ENCODE measurements at regions not wholly inside any gene's neighbourhood (a gene's known extent, or its start where the extent isn't known, plus 50 kb on each side); places are given as distances from the start of the nearest gene placed in this dataset.

DNA sequence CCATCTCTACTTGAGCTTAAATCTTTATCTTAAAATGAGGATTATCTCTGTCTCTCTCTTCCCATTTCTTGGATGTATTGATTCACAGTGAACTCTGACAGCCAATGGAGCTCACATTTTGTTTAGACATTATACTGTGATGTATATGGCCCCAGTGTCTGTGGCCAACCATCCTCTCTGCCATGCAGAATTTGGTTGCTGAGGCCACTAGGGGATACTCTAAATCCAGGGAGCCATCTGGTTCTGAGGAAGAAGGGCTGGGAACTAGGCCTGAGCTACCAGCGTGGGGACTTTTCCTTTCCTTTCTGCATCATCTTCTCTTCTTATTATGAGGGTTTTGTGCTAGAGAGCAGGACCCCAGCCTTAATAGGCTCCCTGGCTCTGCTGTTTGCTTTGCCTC, 59.1 kb upstream of the RIPOR2 start:
- no peak overlapping the region for H3K27ac Mint-ChIP-seq (ENCODE audit: unreplicated experiment)
- H3K36me3 Mint-ChIP-seq (ENCODE audit: low read depth) = peaks cover 8% of the 10 kb centered on the region
- no peaks in the 10 kb centered on the region for H3K27me3 Mint-ChIP-seq (ENCODE audit: low read depth)
- TF ChIP-seq, protein P1, sequence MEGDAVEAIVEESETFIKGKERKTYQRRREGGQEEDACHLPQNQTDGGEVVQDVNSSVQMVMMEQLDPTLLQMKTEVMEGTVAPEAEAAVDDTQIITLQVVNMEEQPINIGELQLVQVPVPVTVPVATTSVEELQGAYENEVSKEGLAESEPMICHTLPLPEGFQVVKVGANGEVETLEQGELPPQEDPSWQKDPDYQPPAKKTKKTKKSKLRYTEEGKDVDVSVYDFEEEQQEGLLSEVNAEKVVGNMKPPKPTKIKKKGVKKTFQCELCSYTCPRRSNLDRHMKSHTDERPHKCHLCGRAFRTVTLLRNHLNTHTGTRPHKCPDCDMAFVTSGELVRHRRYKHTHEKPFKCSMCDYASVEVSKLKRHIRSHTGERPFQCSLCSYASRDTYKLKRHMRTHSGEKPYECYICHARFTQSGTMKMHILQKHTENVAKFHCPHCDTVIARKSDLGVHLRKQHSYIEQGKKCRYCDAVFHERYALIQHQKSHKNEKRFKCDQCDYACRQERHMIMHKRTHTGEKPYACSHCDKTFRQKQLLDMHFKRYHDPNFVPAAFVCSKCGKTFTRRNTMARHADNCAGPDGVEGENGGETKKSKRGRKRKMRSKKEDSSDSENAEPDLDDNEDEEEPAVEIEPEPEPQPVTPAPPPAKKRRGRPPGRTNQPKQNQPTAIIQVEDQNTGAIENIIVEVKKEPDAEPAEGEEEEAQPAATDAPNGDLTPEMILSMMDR (conservative IDR thresholded peaks at IDR 0.05) = no peak
- DNase-seq (ENCODE audit: low read depth, low spot score) = no peak
- H3K4me3 Mint-ChIP-seq = no peak overlapping the region
- peaks cover 6% of the 10 kb centered on the region for H3K4me1 Mint-ChIP-seq
- peaks cover 11% of the 10 kb centered on the region for H3K9me3 Mint-ChIP-seq

DNA sequence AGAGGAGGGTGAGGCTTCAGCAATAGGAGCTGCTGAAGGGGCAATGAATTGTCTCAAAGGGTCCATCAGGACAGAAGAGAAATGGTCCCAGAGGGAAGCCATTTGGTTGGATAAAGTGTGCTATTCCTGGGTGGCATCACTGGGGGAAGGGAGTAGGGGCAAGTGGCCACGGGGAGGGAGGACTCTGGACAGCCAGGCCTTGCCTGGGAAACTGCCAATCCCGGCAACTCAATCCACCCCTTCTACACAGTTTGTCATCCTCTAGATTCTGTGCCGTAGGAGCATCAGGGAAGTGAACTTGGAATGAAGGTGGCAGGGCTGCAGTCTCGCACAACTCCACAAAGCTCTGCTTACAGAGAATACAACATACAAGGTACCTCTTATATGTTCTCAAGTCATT, 59.5 kb upstream of the RIPOR2 start:
- Mint-ChIP-seq H3K36me3 (ENCODE audit: low read depth) (peaks cover 8% of the 10 kb centered on the region), H3K27ac (ENCODE audit: unreplicated experiment) (no peak overlapping the region), H3K4me3 (no peak overlapping the region), H3K4me1 (peaks cover 6% of the 10 kb centered on the region), H3K9me3 (peaks cover 11% of the 10 kb centered on the region), H3K27me3 (ENCODE audit: low read depth) (no peaks in the 10 kb centered on the region)
- no peak for DNase-seq (ENCODE audit: low read depth, low spot score)
- TF ChIP-seq, protein P1 (conservative IDR thresholded peaks at IDR 0.05) = no peak

DNA sequence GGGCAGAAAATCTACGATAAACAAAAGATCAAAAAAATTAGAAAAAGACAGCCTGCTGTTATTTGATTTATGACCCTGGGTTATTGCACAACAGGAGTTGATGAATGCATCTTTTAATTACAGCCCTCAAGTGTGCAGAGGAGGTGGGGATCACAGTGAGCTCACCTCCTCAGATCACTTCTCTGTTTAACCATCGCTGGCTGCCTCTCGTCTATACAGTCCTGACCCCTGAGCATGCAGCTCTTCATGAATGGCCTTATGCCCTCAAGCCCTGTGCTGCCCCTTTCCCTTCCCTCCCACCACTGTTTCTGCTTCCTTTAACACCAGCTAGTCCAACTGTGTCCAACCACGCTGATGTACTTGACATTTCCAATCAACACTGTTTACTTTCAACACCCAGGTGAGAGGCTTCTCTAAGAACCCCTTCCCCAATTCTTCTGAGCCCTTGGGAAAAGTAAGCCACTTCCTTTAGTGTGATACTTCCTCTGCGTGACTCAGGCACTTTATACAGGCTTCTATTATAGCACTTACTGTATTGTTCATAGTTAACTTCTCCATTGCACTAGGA, 60.6 kb upstream of the RIPOR2 start:
- no peaks in the 10 kb centered on the region for H3K27me3 Mint-ChIP-seq (ENCODE audit: low read depth)
- DNase-seq (ENCODE audit: low read depth, low spot score) = no peak
- H3K4me3 Mint-ChIP-seq = no peak overlapping the region
- H3K27ac Mint-ChIP-seq (ENCODE audit: unreplicated experiment) = no peak overlapping the region
- H3K9me3 Mint-ChIP-seq = peaks cover 11% of the 10 kb centered on the region
- TF ChIP-seq, protein P1 (conservative IDR thresholded peaks at IDR 0.05) = no peak
- peaks cover 8% of the 10 kb centered on the region for H3K36me3 Mint-ChIP-seq (ENCODE audit: low read depth)
- H3K4me1 Mint-ChIP-seq = peaks cover 6% of the 10 kb centered on the region

DNA sequence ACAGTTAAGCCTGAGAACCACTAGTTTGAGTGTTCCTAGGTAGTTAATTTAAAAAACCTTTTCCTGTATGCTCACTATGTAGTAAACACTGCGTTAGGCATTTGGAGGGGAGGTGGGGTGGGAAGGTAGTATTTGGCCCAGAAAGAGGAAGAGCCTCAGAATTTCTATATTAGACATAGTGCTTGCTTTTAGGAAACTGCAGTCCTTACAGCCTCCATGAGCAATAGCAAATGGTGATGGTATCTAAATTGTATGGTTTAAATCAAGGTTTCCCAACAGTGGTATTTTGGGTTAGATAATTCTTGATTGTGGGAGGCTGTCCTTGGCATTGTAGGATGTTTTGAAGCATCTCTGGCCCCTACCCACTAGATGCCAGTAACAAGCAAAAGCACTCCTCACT, 61.5 kb upstream of the RIPOR2 start:
- no peaks in the 10 kb centered on the region for H3K27me3 Mint-ChIP-seq (ENCODE audit: low read depth)
- H3K4me3 Mint-ChIP-seq = no peak overlapping the region
- TF ChIP-seq, protein P1 (conservative IDR thresholded peaks at IDR 0.05) = no peak
- DNase-seq (ENCODE audit: low read depth, low spot score) = no peak
- H3K9me3 Mint-ChIP-seq = peaks cover 8% of the 10 kb centered on the region
- peaks cover 5% of the 10 kb centered on the region for H3K36me3 Mint-ChIP-seq (ENCODE audit: low read depth)
- no peak overlapping the region for H3K27ac Mint-ChIP-seq (ENCODE audit: unreplicated experiment)
- peaks cover 6% of the 10 kb centered on the region for H3K4me1 Mint-ChIP-seq

DNA sequence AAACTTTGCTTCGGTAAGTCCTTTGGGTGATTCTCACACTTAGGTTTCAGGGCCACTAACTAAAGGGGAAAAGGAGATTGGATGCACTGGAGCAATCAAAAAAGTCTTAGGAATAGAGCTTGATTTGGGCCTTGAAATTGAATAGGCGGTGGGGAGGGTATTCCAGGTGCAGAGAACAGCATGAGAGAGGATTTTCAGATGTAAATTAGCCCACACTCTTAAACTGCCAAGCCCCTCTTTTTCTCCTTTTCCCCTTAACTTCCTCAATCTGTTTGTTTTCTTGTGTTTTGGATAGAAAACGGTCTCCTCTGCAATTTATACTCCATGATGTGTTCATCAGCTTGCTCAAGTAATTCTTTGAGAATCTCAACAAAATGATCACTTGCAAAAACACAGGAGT, 62.1 kb upstream of the RIPOR2 start:
- H3K9me3 Mint-ChIP-seq = peaks cover 7% of the 10 kb centered on the region
- no peak for DNase-seq (ENCODE audit: low read depth, low spot score)
- H3K36me3 Mint-ChIP-seq (ENCODE audit: low read depth) = peaks cover 4% of the 10 kb centered on the region
- no peak overlapping the region for H3K4me3 Mint-ChIP-seq
- no peaks in the 10 kb centered on the region for H3K27me3 Mint-ChIP-seq (ENCODE audit: low read depth)
- peaks cover 6% of the 10 kb centered on the region for H3K4me1 Mint-ChIP-seq
- peak overlapping the region; percentile 32 for H3K27ac Mint-ChIP-seq (ENCODE audit: unreplicated experiment)
- TF ChIP-seq, protein P1 (conservative IDR thresholded peaks at IDR 0.05) = no peak

All from neural crest cell (in vitro differentiated cells).